Amniotic stem cell (primary cell): ENCODE measurements at regions not wholly inside any gene's neighbourhood (a gene's known extent, or its start where the extent isn't known, plus 50 kb on each side); places are given as distances from the start of the nearest gene placed in this dataset.

Experiments used
- DNase-seq: peaks from one replicate; lab custom pipeline; 2025; lab: John Stamatoyannopoulos, UW

DNA sequence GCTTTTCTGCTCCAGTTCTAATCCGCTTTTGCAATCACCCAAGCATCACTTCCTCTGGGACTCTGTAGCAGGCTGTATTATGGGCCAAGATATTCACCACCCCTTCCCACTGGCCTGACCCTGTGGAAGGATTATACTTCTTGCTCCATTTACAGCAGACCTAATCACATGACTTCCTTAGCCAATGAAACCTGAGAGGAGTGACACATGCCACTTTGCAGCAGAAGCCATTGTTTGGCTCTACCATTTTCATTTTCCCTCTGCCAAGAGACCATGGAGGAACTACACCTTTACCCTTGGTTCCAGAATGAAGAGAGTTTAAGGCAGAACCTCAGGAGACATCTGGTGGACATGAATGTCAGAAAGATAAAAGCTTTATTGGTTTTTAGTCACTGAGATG, 134.9 kb upstream of the HSD17B12 start:
- DNase-seq = no peak

DNA sequence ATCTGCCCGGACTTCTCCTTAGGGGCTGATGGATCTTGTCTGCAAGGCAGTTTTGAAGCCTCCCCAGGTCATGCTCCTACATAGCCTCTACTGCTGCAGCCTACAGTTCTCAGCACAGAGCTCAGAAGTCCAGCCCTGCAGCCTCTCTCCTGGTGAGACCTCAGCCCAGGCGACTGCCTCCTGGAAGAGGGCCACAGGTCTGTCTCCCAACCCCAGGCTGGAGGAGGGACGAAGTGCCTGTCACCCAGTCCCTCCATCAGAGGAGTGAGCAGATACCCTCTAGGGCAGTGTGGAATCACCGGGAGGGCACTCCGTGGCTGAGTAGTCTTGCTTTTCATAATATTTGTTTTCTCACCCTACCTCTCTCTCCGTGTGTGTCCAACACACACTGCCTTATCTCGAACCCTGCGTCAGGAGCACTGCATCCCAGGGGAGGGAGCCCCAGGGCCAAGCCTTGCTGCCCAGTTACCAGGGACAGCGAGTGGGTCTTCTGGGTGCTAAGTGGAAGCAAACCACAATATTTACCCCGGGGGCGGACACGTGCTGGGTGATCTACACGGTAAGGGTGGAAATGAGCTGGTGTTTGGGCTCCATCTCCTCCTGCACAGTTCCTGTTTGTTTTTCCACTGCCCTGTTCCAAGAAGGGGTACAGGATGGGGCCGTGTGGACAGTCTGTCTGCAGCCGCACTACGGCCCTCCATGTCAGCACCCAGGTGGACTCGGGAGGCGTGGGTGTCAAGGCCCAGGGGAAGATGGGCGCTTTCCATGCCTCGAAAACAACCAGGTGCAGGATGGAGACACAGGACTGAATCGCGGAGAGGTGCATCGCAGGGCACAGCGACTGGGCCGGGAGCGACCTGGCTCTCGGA, 133.7 kb upstream of the HSD17B12 start:
- no peak for DNase-seq

DNA sequence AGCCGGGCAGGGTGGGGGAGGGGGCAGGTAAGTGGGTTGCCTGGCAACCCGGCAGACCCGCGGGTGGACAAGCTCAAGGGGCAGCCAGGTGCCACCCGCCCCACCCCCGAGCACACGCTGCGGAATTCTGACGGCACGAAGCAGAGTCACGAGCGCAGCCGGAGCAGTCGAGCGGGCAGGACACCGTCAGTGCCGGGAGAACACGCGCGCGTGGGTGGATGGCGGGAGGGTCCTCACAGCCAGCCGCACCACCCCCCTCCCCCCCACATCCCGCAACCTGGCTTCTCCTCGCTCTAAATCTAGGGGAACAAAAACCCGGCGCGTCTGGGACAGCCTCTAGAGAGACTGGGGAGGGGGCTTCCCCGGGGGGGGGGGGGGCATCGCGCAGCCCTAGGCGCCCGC, 133.1 kb upstream of the HSD17B12 start:
- no peak for DNase-seq

DNA sequence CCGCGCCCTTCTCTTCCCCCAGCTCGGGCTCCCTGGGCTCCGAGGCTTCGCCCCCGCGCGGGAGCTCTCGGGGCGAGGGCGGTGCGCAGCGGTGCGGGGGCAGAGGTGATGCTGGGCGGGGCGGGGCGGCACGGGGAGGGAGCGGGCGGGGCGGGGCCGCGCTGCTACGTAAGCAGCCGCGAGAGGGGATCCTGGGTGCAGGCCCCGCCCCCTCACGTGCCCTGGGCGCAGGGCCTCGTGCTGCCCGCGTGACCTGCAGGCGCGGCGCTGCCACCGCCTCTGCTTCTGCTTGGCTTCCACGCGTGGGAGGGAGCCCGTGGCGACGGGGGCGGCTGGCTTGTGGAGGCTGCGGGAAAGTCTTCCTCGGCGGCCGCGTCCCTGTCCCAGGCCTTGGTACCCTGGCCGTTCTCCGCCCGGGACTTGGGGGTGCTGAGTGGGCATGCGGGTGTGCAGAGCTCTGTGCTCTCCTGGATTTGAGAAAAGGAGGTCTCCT, 132.6 kb upstream of the HSD17B12 start:
- no peak for DNase-seq

DNA sequence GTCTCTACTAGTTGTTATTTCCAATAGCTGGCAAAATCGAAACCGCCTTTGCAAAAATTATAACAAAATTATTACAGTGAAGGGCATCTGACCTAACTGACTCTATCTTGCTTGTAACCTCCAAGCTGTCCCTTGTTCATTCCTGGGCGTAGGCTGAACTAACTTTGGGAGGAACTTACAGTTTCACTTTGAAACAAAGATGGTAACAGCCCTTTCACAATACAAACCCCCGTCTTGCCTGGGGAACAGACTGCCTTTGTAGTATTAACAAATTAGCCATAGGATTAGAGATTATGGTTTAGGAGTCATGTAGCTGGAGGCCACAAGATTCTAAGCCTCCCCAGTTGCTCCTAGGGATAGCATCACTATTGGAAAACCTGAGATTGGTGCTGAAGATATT, 131.6 kb upstream of the HSD17B12 start:
- DNase-seq = no peak

DNA sequence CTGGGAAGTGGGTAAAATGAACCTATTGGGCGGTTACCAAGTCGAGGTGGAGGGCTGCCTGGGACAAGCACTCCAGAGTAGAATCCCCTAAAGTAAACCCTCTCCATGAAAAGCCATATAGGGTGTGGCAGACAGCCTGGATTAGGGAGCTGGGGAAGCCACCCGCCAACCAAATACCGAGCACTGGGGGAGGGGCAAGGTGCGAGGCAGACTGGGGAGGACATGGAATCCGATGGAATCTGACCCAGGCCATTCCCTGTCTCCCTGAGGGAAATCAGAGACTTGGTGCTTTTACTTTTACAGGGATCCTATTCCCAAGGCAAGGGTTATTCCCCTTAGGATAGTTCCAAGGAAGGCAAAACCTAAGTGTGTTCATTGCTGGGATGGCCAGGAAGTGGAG, 130.9 kb upstream of the HSD17B12 start:
- DNase-seq = no peak

DNA sequence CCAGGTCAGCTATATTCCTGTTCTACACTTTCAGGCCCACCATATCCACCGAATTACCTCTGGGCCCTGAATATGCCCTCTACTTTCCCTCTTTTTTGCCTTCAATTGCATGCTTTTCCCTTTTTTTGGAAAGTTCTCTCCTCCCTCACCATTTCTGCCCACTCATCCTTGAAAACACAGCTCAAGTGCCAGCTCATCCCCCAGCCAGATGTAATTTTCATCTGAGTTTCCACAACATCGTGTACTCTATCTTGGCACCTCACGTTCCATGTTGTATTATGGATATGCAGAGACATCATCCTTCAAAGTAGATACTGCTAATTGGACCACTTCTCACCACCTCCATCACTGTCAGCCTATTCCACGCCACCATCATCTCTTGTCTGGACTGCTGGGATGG, 129.8 kb upstream of the HSD17B12 start:
- no peak for DNase-seq

DNA sequence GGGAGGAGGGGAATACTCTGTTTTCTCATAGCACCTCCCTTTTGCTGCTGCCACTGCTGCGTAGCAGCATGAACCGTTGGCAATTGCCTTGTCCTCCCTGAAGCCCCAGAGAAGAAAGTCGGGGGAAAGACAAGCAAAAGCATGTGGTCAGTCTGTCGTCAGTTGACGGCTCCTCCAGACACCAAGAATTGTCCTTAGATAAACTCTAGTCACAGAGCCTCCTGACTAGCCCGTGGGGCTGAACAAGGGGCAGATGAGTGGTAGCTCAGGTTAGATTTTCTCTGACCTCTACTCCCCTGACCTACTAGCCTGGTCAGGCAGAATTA, 126.4 kb upstream of the HSD17B12 start:
- DNase-seq = no peak

DNA sequence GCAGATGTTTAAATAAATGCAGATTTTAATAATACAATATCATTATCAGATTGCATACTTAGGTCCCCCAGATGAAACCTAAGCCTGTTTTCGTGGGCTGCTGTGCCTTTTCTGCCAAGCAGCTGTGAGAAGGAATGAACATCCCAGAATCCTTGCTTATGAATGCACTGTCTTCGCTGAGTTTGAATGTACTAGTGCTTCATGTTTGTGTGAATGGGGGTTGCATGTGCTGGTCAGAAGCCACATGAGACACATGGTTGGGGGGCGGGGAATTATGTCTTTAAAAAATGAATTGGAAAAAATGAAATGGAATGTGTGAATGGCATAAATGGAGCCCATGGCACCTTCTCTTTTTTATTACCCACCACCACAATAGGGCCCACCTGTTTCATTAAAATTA, 125.4 kb upstream of the HSD17B12 start:
- DNase-seq = no peak

DNA sequence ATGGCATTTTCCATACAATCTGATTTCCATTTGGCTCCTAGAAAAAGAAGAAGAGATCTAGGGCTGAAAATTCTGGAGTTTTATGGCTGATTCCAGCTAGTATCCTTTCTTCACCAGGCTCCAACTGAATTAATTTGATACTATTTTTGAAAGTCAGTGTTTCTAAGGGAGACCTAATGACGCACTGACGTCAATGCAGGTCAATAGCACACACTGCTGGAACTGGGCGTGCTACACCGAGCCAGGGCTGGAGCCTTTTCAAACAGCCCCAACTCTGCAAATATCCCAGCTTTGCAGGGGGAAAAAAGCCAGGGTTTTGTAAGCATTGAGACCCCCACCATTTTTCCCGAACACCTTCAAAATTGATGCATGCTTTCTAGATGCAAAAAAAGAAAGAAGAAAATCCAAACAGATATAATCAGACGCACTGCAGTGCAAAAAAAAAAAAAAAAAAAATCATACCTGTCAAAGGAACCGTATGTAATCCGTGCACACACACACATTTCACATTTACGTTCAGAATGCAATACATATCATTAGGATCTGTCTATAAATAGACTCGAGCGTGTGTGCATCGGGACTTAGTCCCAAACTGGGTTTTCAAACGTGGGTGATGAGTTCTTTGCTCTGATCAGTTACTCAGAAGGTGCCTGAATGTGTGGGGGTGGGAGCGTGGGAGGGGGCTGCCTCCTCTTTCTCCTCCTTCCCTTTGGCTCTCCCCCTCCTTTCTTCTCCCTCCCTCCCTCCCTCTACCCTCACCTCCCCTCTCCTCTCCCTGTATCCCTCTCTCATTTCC, 124.5 kb upstream of the HSD17B12 start:
- DNase-seq = no peak

DNA sequence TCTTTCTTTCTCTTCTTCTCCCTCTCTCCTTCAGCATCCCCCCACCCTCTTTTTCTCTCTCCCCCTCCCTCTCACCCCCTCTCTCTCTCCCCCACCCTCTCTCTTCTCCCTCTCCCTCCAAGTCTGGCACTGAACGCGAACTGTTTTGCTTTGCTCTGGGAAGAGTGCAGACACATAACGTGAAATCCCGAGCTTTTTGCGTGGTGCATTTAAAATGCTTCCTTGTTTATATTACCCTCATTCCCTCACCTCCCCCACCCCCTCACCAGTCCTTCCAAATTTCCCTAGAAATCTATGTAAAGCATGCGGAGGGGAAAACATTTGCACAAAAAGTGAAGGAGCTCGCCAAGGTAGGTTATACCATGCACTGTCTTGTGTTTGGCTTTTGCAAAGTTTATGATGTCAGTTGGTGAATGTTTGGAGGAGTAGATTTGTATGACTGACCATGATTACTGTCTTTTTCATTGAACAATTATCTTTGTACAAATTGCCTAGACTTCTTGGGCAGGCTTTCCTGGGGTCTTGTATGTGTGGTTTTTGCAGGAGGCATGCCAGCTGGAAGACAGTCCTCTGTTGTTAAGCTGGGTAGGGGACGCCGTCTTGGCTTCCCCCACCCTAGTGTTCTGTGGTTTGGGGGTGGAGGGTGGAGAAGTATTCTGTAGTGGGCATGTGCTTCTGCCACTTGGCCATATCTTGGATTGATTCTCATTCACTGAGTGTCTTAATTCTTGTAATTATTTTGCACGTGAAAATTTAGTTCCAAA, 123.7 kb upstream of the HSD17B12 start:
- DNase-seq = no peak

DNA sequence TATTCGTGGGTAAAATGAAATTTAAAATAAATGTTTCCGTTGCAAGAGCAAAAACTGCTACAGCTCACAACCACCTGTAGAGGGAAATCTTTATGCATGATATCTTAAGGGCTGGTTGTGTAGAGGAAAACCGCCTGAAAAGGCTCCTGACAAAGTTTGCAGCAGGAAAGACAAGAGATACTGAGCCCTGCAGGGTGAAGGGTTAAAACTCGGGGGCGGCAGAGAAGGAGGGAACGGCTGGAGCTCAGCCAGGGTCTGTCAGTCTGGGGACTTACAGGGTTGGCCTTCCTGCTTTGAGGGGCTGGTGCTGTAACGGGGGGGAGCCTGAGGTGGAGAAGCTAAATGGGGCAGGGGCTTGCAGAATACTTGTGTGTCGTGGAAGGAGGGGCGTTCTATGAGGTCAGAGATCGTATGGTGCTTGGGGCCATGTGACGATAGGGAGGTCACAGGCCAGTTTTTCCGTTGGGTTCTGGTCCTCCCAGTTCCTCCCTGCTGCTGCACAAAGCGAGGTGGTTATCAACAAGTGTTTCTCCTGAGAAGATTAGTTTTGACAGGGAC, 122.9 kb upstream of the HSD17B12 start:
- DNase-seq = no peak

DNA sequence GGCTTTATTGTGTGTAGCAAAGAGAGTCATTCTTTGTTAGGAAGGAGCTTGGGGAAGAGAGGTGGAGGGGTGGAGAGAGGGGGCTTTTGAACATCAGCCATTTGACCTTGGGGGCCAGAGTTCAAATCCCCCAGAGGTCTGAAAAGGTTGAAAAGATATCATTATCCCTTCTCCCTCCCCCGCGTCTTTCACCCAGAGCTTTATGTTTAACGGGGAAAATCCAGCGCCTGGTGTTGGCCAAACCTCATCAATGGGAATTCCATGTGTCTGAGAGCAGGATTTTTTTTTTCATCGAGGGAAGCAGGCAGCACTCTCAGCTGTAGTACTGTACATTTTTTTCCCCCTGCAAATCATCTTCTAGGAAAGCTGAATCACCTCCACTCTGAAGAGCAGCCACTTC, 122.4 kb upstream of the HSD17B12 start:
- no peak for DNase-seq

DNA sequence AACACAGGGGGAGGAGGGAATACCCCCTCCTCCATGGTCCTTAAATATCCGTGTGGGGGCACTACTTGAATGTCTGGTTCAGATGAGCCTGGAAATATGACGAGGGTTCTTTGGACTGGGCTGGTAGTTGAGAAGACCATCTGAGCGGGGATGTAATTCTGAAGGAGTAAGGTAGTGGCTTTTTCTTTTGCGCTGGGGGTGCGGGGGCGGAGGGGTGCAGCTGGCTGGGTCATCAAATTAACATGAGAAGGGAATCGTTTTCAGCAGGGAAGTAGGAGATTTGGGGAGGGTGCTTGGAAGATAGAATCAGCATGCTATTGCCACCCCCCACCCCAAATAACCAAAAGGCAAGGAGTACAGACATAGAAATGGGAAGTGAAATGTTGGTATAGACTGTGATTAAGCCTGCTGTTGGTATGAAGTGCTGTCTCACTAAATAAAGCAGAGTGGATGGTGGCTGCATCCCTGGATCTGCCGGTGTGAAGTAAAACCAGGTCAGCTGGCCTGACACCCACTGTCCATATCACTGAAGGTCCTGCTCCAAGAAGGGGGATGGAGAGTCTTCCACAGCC, 121.9 kb upstream of the HSD17B12 start:
- DNase-seq = no peak

DNA sequence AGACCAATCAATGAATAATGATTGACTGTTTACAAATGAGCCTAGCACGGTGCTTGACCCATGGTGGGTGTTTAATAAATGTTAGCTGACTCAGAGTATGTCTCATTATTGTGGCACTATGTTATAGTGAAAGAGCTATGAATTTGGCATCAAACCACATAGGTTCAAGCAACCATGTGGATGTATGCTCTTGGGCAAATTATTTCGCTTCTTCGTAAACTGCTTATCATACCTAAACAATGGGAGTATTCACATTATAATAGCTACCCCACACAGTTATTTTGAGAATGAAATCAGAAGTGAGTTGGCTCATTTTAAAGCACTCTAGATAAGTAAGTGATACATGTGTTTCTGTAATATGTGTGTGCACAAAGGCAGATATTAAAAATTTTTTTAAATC, 118.7 kb upstream of the HSD17B12 start:
- DNase-seq = no peak

DNA sequence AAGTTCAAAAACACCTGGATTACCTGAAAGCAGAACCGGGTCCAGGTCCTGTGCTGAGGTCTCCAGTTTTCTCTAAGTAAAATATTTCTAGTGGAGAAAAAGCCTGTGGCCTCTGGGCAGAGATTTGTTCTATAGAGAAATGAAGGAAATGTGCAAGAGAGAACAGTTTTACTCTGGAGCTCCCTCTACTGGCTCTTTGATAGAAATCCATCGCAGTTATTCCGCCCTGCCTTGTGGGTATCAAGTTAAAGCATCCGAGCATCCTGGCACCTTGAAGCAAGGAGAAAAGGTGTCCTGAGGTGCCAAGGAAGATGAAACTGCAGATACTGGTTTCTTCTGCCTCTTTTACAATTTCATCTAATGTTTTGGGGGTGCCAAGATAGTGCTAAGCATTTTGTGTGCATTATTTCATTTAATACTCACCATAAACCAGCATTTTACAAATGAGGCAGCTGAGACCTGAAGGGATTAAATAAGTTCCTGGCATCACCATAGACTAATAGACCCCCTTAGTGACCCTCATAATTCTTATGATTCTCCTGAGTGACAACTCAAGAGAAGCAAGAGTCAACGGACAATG, 113.1 kb upstream of the HSD17B12 start:
- peak; percentile 14 for DNase-seq

DNA sequence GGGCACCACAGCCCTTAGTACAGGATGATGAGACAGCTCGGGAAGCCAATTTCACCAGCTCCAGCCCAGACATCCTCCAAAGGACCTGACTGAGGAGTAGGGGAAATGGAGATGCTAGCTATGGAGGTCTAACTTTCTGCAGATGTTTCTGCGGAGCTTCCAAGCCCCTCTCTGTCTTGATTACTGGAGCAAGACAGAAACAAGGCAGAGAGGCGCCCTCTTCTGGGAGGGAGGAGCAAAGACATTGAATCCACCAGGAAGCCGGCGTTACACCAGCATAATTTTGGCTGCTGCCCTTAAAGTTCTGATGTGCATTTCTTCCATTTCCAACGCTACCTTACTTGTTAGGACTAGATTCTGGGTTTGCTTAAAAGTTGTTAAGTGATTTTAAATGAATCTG, 107.3 kb upstream of the HSD17B12 start:
- DNase-seq = no peak

DNA sequence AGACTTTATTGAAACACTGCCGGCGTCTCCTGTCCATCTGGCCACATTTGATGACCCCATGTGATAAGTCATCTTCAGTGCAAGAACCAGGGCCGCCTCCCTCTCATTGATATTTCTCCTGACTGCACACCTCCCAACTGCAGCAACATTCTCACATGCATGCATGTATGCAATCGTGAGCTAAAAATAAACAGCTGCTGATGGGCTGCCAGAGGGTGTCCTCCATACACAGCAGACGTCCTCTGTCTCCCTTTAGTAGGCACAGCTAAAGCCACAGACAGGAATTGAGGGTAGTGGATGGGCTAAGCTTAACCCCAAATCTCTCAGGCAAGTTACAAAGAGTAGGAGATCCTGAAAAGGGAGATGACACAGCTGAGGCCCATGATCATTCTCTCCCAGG, 106.7 kb upstream of the HSD17B12 start:
- DNase-seq = no peak

DNA sequence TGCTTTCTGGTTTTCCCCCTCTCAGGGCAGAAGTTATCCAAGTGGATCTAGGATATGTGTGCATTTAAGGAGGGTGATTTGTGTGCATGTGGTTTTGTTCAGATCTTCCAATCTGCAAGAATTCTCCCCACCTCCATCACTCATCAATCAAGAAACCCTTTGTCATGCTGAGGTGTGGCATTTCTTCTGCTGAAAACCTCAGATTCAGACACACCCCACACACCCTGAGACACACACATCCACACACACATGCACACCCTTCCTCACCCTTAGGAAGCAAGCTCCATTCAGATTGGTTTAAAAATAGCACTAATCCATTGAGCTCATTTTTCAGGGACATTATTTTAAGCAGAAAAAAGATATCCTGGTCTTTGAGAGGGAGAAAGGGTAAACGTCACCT, 106.1 kb upstream of the HSD17B12 start:
- no peak for DNase-seq

DNA sequence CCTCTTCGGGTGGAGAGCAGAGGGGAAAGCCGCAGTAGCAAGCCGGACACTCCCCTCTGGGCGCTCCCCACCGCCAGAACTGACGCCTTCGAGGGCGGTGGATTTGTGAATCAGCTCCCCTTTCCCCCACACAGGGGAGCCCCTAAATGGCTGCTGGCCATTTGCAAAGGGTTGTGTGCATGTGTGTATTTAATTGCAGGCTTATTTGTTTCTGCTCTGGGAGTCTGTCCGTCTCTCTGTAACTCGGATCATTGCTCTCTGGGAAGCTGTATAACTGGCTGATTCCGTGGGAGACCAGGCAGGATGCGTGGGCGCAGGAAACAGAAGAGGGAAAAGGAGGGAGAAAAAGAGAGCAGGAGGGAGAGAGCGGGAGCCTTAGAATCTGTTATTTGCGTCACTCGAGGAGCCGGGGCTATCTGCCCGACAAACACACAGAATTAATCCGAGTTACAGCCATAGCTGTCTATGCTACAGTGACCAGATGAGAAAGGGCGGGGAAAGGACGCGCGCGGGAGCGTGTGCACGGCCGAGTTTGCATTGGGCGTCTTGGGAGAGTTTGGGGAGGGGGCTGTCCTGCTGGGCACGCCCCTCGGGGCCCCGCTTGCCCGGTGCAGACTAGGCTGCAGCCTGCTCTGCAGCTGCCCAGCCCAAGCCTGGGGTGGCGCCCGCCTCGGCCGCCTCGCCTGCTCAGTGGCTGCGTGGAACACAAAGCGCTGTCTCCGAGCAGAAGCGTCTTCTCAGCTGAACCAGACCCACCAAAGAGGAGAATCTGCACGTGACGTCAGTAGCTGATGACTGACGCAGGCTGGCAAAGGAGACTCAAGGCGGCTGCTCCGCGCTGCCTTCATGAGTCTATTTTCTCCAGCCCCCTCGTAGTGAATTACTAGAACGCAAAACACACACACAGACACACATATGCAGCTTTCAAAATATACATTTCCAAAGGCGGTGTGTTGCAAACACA, 105.3 kb upstream of the HSD17B12 start:
- DNase-seq = no peak
